Lung (tissue), 11 donors: ENCODE measurements at regions not wholly inside any gene's neighbourhood (a gene's known extent, or its start where the extent isn't known, plus 50 kb on each side); places are given as distances from the start of the nearest gene placed in this dataset.

ENCODE experiments used
- ATAC-seq: fragments of 200-7000 bp; cut with Tn5 transposase; one replicate; pipeline ENCODE4 v1.9.1; 2020; ENCODE audit warnings: moderate number of reproducible peaks; ENCODE audit not compliant: insufficient read depth, low FRiP score
- DNase-seq, 3 donors: peaks; one replicate each; pipeline ENCODE4 v3.0.0-alpha.2; 2013 to 2017
- H3K27ac ChIP-seq, 2 donors: one replicate each; pipeline ENCODE4 v1.5.1; 2013; ENCODE audit warnings: mild to moderate bottlenecking in 2 of 2, moderate library complexity in 2 of 2, control low read depth in 1 of 2, inconsistent platforms in 1 of 2, low read depth in 1 of 2, low read length in 1 of 2
- H3K27me3 ChIP-seq, 3 donors: one replicate each; pipeline ENCODE4 v1.5.1; 2013; ENCODE audit warnings: low read length in 2 of 3; ENCODE audit not compliant: control insufficient read depth in 3 of 3, insufficient read depth in 3 of 3
- H3K36me3 ChIP-seq, 4 donors: one replicate each; pipeline ENCODE4 v1.5.1; 2013; ENCODE audit warnings: low read length in 4 of 4, mild to moderate bottlenecking in 1 of 4, moderate library complexity in 1 of 4; ENCODE audit not compliant: control insufficient read depth in 4 of 4, insufficient read depth in 4 of 4
- H3K4me1 ChIP-seq, 5 donors: one replicate each; pipeline ENCODE4 v1.5.1; 2013; ENCODE audit warnings: low read length in 5 of 5, mild to moderate bottlenecking in 2 of 5, moderate library complexity in 1 of 5; ENCODE audit not compliant: control insufficient read depth in 5 of 5, insufficient read depth in 5 of 5
- H3K4me3 ChIP-seq: one replicate; pipeline ENCODE4 v1.5.1; 2013; ENCODE audit warnings: mild to moderate bottlenecking, control low read depth, moderate library complexity
- H3K9ac ChIP-seq, 2 donors: one replicate each; pipeline ENCODE4 v1.5.1; 2013; ENCODE audit warnings: low read length in 2 of 2, control low read depth in 1 of 2; ENCODE audit not compliant: insufficient read depth in 1 of 2
- H3K9me3 ChIP-seq, 4 donors: one replicate each; pipeline ENCODE4 v1.5.1; 2013; ENCODE audit warnings: low read length in 3 of 4, mild to moderate bottlenecking in 1 of 4, moderate library complexity in 1 of 4; ENCODE audit not compliant: control insufficient read depth in 4 of 4, insufficient read depth in 3 of 4
- WGBS, 2 donors: extraction: QIAGEN DNeasy Blood & Tissue Kit; methylation state at CpG; one replicate each; pipeline ENCODE4 v1.1.7; 2013; 5-methylcytosine and 5-hydroxymethylcytosine counted together
- TF ChIP-seq, protein P1 (sequence below): IDR thresholded peaks from 2 replicates; pipeline ENCODE4 v1.5.1; 2012; ENCODE audit warnings: mild to moderate bottlenecking; ENCODE audit errors: control extremely low read depth, extremely low read depth
- donor health status: control.
- donor health status: control.
- donor health status: Bipolar disorder and iron deficiency.
- donor health status: healthy.
- donor health status: DM: yes; HTN: yes; CAD: no.

DNA sequence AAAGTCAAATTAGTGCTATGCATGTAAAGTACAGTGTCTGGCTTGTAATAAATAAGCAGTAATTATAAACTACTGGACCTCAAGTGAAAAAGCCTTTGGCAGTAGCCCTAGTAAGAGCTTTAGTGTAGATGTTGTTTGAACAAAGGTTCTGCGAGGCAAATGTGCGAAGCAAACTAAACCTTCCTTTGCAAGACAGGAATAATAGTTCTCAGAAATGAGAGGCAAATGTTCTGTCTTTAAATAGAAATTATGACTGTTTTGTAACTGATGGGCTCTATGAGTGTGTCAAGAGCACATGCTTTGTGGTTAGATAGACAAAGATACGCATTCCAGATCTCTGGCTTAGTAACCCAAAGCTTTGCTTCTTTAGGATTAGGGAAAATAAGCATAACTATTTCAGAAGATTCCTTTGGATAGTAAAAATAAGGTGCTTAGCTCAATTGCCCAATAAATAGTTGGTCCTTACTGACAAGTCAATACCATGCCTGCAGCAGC lies 169.2 kb upstream of the CDC14C start:
- no peaks in the 10 kb centered on the region for H3K36me3 ChIP-seq
- H3K4me3 ChIP-seq, result no peak overlapping the region
- DNase-seq, result no peak
- H3K4me1 ChIP-seq, result no peaks in the 10 kb centered on the region
- H3K9ac ChIP-seq, result no peak overlapping the region
- ATAC-seq, result no peak
- peaks cover 0 to 1% (median 0%) of the 10 kb centered on the region in 4 donors for H3K9me3 ChIP-seq
- H3K27me3 ChIP-seq, result no peaks in the 10 kb centered on the region
- TF ChIP-seq, protein P1, sequence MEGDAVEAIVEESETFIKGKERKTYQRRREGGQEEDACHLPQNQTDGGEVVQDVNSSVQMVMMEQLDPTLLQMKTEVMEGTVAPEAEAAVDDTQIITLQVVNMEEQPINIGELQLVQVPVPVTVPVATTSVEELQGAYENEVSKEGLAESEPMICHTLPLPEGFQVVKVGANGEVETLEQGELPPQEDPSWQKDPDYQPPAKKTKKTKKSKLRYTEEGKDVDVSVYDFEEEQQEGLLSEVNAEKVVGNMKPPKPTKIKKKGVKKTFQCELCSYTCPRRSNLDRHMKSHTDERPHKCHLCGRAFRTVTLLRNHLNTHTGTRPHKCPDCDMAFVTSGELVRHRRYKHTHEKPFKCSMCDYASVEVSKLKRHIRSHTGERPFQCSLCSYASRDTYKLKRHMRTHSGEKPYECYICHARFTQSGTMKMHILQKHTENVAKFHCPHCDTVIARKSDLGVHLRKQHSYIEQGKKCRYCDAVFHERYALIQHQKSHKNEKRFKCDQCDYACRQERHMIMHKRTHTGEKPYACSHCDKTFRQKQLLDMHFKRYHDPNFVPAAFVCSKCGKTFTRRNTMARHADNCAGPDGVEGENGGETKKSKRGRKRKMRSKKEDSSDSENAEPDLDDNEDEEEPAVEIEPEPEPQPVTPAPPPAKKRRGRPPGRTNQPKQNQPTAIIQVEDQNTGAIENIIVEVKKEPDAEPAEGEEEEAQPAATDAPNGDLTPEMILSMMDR, result no peak
- H3K27ac ChIP-seq, result no peak overlapping the region
- 92 to 97% methylated on average over 3 of the region's 3 CpGs for WGBS, 2 donors

DNA sequence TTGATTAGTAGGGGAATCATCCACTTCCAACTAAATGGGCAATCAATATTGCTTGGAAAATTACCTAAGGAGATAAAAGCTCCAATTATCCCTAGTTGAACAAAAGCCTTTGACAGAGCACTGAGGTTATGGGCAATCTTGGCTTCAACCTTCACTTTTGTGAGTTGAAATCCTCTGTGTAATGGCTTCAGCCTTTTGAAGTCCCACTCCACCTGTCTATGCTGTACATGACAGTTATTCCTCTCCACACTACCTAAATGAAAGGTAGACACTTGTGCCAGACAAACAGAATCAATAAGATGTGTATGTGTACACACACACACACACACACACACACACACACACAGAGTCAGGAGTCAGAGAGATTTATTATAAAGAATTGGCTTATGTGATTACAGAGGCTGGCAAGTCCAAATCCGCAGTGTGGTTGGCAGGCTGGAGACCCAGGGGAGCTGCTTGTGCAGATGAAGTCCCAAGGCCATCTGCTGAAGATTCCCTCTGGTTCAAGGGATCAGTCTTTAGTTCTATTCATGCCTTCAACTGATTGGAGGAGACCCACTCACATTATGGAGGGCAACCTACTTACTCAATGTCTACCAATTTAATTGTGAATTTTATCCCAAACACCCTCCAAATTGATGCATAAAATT lies 164.8 kb upstream of the CDC14C start:
- Histone ChIP-seq H3K27ac (no peak overlapping the region), H3K27me3 (no peaks in the 10 kb centered on the region), H3K4me1 (no peaks in the 10 kb centered on the region), H3K9me3 (peaks cover 0 to 2% (median 0%) of the 10 kb centered on the region in 4 donors), H3K4me3 (no peak overlapping the region), H3K36me3 (no peaks in the 10 kb centered on the region), H3K9ac (no peak overlapping the region)
- TF ChIP-seq, protein P1, result no peak
- no peak for DNase-seq
- ATAC-seq, result no peak
- WGBS, 2 donors, result 33 to 50% methylated on average over 1 of the region's 1 CpG

DNA sequence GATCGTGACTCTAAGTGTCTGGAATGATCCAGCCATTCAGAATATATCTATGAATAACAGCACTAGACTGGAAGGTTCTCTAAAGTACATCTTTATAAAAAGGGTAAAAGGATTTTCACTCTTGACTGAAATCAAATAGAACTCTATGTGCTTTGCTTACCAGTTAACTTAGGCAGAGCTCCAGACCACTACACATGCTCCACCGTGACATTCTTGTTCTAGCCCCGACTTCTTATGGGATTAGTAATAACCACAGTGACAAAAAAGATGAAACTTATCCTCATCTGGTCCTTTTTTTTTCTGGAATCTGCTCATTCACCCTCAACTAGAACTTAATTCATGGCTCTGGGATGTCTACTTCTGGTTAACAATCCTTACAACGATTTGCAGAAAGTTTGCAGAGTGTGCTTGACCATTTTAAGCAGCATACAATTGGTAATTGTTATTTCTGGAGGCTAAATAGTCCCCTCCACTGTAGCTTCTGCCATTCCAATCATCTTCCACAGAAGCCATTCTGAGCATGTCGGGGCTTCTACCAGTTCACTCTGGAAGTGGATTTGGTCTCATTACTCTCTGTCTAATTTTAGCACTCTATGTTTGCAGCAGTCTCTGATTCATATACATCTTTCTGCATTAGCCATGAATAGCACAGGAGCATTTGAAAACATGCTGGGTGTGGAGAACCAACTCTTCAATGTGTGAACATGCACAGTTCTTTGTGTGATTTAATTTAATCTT lies 163.7 kb upstream of the CDC14C start:
- H3K27ac ChIP-seq, result no peak overlapping the region
- H3K9ac ChIP-seq, result no peak overlapping the region
- DNase-seq, result no peak
- TF ChIP-seq, protein P1, result no peak
- H3K27me3 ChIP-seq, result no peaks in the 10 kb centered on the region
- no peak overlapping the region for H3K4me3 ChIP-seq
- no peaks in the 10 kb centered on the region for H3K36me3 ChIP-seq
- H3K4me1 ChIP-seq, result no peaks in the 10 kb centered on the region
- H3K9me3 ChIP-seq, result peaks cover 0 to 1% (median 0%) of the 10 kb centered on the region in 4 donors
- 69 to 85% methylated on average over 5 of the region's 5 CpGs for WGBS, 2 donors
- no peak for ATAC-seq
